ENCODE measurements at regions not wholly inside any gene's neighbourhood (a gene's known extent, or its start where the extent isn't known, plus 50 kb on each side); places are given as distances from the start of the nearest gene placed in this dataset.

DNA sequence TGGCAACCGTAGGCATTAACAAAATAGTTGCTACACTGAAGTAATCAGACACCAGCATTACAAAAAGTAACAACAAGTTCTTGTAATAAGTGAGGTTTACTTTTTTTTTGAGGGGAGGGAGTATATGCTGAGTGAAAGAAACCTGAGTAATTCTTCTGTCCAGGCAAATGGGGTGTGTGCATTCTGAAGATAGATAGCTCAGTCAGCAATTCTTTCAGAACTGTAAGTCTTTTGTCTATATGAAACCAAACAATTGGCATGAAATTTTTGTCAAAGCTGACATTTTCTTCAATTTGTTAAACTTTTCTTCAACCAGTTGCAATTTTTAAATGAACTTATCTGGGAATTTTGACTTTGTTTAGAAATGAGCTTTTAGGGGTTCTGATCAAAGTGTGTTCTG, 208.1 kb upstream of the THSD7B start:
- DNase-seq (ENCODE audit: low spot score), result no peak

DNA sequence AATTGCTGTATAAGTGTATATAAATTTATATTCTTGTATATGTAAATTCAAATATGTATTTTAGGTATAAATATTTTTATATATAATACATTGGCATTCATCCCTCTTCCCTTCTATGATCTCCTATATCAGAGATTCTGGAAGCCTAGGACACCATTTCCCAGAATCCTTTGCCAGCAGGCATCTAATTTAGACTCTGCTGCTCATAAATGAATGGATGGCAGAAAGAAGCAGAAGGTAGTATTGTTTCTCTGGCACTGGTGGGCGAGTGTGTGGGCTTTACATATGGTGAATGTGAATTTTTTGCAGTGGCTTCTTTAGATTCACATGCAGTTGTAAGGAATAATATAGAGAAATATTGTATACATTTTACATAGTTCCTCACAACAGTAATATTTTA, 215.2 kb upstream of the THSD7B start:
- DNase-seq (ENCODE audit: low spot score), result no peak

DNA sequence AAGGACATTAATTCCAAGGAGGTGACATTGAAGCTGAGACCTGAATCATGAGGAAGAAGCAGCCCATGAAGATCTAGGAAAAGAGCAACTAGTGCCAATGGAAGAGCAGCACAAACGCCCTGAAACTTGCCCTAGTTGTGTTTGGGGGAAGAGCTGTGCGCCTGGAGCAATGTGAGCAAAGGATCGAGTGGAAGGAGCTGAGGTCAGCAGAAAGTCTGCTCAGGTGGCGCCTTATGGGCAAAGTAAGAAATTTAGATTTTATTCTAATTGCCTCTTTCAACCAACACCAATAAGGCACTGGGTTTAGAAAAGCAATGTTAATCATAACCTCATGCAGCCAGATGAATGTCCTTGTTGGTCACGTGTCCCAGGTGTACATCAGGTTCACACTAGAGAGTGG, 226.0 kb upstream of the THSD7B start:
- DNase-seq (ENCODE audit: low spot score), result no peak

DNA sequence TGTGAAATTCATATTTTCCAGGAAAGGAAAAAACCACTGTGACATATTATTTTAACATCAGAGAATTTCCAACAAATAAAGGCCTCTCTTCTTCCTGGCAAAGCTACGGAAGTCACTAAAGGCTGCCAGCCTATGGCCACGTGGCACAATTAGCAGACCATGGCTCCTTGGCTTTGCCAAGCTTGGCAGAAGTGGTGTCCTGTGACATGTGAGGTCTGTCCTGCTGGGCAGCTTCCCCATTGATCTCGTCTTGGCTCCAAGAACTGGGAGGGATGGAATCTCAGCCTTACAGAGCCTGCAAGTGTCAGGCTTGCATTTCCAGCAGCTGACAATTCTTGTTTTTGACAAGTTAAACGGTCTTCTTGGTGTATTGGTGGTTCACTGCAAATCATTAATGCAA, 226.9 kb upstream of the THSD7B start:
- no peak for DNase-seq (ENCODE audit: low spot score)

DNA sequence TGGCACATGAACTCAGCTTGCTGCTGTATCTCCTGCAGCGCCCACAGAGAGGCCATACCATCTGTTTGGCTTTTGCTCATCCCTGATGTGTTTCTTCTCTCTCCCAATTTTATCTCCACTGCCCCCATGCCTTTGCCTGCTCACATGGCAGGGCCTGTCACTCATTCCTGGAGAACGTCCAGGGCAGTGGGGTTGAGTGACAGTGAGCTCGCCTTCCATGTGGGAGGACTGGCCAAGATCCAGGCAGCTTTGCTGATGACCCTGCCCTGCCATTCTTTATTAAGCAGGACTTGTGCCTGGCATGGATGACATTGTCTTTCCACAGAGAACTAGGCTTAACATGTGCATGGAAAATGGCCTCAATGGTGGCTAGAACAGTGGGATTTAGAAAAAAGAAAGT, 230.5 kb upstream of the THSD7B start:
- no peak for DNase-seq (ENCODE audit: low spot score)

DNA sequence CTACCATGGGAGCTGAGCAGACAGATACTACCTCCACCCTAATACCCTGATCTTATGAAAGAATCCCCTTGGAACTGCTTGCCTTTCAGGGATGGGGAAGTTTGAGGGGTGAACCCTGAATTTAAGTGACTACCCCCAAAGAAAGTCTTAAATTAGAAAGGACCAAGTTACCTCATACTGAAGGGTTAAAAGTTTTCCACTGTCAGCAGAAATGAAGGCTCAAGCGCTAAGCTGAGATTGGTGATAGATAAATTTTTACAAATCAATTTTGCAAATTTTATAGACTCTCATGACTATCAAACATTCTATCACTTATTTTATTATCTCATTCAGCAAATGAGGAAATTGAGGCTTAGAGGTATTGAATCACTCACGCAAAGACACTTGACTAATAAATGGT, 233.2 kb upstream of the THSD7B start:
- DNase-seq (ENCODE audit: low spot score), result no peak

DNA sequence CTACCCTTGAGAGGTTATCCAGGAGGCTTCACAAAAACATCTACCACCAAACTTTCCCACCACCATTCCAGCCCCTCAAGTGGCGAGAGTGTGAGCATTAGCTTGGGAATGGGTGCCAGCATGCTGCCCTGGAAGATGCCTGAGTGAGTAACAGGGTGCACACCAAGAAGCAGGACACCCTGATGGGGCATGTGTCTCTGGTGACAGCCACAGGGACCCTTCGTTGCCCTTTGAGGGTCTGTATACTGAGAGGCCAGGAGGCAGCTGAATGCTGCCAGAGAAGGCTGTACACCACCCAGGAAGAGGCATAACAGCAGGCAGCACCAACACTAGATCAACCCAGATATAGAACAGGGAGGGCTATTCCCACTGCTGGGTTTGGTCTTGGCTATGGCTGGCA, 233.6 kb upstream of the THSD7B start:
- no peak for DNase-seq (ENCODE audit: low spot score)

DNA sequence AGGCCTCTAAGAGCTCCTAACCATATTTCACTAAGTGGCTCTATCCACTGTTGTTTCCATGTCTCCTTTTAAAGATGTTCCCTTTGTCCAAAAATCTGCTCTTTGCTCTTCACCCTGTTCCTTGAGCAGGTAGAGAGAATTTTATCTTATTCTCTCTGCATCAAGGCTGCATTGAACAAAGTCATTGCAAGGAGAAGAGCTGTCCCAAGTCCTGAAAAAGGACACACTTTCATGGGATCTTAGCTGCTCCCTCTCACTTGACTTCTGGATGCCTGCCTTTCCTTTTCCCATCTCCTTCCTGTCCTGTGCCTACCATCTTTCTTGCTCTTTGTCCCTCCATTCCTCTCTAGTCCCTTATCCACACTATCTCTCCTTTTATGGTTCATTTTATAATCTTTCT, 235.2 kb upstream of the THSD7B start:
- DNase-seq (ENCODE audit: low spot score), result no peak

DNA sequence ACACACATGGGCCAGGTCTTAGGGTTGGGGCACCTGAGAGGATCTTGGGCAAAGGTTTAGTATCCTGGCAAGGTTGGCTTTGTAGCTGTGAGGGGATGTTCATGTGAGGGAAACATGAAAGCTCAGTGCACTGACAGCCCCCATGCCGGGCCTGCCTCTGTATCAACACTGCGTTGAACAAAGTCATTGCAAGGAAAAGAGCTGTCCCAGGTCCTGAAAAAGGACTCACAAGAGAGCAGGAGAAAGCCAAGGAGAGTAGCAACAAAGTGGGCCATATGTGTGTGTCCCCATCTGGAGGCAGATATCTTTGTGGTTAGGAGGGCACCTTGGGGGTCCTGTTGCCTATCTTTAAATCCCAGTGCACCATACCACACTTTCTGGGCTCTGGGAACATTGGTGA, 237.8 kb upstream of the THSD7B start:
- no peak for DNase-seq (ENCODE audit: low spot score)

DNA sequence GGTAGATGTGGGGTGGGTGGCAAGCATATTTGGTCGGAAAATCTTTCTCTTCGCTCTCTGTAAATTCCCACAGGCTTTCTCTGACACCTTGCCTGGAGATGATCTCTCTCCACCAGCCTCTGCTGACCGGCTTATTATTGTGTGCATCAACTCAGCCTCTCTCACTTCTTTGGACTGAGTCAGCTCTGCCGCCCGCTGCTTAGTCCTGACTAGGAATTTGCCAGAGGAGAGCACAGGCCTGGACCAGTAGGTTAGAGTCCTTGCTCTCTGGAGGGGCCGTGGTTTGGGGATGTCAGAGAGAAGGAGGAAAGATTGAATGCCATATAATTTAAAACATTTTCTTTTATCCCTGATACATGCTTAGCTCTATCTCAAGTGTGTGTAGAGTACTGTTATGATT, 242.6 kb upstream of the THSD7B start:
- no peak for DNase-seq (ENCODE audit: low spot score)

DNA sequence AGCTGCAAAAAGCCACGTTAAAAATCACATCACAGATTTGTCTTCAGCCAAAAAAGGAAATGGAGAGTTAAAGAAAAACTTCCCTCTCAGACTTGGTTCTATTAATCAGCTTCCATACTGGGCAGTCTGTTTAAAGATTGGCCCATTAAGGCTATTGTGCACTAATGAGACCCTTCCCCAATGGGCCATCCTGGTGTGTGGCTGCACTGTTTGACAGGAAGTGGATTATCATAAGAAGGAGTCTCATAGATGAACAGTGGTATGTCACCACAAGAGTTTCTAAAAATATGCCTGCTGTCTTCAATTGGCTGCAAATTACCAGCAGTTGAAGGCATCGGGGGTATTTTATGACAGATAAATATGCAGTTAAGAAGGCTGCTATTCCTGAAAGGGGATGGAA, 247.6 kb upstream of the THSD7B start:
- DNase-seq (ENCODE audit: low spot score), result no peak

DNA sequence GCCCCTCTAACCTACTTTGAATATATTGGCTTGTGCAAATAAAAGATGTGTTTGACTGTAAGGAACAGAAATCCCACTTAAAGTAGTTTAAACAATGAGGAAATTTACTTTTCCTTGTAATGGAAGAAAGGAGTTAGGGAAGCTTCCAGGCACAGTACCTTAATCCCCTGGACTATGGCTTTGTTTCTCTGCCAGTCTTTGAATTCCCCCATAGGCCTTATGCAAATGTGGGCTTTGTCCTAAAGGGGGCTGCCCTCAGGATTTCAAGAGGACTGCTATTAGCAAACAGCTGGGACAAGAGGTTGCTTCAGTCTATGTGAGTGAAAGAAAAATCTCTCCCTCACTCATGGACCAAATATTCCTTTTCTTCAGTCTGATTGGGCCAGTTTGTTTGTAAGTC, 255.1 kb upstream of the THSD7B start:
- no peak for DNase-seq (ENCODE audit: low spot score)

DNA sequence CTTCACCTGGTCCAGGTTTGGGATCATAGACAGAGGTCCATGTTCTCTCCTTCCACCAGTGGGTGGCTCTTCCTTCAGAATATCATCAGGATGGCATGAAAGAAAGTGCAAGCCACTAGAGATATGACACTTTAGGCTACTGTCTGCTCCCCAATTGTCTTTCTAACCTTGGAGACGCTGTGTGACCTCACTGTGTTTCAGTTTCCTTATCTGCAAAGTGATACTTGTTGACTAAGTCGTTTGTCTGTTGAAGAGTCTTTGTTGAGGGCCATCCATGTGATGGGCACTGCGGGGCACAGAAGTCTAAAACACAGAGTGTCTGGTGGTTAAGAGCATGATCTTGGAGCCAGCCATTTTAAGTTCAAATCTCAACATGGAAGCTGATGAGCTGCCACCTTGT, 259.9 kb upstream of the THSD7B start:
- no peak for DNase-seq (ENCODE audit: low spot score)

DNA sequence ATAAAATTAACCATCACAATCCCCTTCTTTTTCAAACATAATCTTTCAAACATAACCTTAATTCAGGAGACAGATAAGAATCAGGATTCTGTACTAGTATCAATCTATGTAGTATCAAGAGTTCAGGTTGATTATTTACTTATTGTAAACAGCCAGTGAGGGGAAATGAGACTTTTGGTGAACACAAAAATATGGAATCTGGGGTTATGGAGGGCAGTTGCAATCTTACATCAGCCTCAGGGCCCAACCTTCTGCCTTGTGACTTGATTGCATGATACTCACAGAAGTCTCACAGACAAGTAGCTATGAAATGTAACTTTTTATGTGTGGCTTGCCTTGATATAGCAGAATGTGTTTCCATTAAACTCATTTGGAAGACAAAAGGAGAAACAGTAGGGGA, 262.7 kb upstream of the THSD7B start:
- DNase-seq (ENCODE audit: low spot score), result no peak

DNA sequence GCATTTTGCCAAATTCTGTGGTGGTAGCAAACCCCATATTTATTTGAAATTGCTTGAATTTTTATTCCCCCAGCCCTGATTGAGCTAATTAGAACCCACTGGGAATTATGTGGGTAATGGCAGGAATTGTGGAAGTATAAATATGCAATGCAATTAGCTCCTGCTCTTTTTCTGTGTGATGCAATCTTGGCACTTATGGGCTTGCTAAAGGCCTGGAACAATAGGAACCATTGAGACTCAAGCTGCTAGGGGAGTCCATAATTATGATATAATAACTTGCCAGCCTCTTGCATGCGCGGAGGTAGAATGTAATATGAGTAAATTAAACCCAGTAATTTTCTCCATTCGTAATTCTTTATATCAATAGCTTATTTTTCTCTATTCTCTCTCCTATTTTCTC, 267.6 kb upstream of the THSD7B start:
- no peak for DNase-seq (ENCODE audit: low spot score)

DNA sequence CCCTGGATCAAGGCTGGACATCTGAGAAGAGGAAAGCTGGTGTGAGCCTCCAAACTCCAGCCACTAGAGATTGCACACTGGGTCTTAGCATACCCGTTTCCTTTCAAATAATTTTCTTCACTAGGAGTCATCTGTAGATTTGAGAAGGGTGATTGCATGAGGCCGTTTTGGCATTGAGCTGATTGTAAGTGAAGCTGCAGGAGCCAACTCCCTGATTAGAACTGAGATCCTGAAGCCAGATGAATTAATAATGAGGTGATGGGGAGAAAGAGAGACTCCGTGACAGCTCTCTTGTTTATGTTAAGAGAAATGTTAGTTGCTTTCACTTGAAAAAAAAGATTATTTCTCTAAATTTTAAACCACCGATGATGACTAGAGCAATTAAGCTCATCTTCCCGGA, 268.4 kb upstream of the THSD7B start:
- no peak for DNase-seq (ENCODE audit: low spot score)

DNA sequence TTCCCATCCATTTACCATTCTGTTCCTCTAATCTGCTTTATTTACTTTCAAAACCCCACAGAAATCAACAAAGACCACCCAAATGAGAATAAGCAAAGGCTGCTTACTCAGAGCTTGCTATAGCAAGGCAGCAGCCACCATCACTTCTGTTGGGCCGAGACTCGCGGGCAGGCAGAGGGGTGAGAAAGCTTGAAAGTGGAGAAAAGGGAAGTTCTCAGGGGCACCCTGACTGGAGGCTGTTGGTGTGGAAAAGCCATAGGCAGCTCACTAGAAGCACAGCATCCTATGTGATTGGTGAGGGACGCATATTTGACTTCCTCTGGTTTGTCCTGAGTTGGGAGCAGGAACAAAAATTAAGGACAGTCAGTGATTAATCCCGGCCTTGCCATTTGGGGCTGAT, 269.7 kb upstream of the THSD7B start:
- no peak for DNase-seq (ENCODE audit: low spot score)

DNA sequence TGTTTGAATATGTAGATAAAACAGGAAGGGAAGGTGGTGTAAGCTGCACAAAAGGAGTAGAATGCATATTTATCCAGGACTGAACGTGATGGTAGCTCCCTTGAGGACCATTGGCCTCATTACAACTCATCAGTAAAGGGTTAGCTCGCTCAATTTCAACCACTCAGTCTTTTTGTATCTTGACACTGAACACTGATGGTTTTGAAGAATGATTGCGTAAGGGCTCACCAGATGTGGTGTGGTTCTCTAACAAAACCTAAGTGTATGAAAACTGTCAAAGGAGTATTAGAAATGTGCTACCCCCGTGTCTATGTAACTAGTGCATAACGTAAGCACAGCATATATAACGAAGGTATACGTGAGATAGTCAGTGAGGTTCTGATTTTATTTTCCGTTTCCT, 272.4 kb upstream of the THSD7B start:
- DNase-seq (ENCODE audit: low spot score), result no peak

DNA sequence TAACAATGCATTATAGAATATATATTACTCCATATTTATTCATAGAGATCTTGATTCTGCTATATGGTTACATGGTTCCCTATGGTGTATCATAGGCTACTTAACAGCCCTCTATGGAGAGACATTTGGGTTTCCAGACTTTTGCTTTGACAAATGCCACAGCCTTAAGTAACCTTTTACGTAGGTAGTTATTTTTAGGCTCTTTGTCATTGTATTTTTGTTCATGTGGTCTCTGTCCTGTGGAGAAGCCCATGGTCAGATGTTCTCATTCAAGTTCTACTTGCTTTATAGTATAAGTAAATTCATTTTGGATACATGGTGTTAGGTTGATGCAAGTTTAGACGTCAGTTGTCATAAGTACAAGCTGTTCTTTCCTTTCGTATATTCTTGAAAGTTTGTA, 275.2 kb upstream of the THSD7B start:
- no peak for DNase-seq (ENCODE audit: low spot score)

DNA sequence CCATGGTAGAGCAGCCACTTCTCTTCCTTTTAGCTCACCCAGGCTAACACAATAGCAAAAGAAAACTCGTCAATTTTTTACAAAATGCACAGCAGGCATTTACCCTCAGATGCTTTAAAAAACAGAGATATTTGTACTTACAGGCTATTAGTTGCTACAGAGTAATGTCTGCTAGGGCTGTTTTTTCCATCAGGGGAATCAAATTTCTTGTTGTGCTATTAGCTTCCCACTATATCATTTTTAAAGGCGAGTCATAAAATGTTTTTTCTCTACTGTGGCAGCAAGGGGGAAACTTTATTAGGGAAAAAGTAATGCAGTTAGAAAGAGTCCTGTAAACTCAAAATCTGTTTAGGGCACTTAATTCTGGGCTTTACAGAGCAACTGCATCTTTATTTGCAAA, 277.9 kb upstream of the THSD7B start:
- no peak for DNase-seq (ENCODE audit: low spot score)

DNA sequence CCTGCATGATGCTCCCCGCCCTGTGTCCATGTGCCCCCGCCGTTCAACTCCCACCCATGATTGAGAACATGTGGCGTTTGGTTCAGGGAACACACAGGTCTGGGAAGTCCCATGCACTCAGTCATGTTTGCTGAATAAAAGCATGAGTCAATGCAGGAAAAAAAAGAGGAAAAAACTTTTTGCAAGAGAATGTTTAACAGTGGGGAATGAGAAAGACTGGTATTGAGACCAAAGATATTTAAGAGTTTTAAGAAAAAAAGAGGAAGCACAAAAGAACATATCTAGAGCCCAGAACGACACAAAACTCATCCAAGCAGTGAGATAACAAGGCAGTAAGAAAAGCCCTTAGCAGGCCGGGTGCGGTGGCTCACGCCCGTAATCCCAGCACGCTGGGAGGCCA, 279.2 kb upstream of the THSD7B start:
- DNase-seq (ENCODE audit: low spot score), result no peak

DNA sequence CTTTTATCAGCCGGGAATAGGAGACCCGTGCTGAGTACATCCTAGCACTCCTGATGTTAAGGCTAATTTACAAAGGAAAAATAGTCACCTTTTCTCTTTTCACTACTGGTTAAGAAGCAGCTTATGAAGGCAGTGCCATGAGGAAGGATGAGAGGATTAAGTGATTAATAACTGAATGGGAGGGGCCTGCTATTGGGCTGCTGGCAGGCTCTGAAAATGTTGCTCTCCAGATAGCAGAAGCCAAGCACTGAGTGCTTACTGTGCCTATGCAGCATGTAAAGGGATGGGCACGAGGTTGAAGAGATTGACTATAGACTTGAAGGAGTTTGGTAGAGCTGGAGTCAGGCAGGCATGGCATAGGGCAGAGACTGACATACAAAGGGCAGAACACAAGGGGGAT, 282.4 kb upstream of the THSD7B start:
- DNase-seq (ENCODE audit: low spot score), result no peak

DNA sequence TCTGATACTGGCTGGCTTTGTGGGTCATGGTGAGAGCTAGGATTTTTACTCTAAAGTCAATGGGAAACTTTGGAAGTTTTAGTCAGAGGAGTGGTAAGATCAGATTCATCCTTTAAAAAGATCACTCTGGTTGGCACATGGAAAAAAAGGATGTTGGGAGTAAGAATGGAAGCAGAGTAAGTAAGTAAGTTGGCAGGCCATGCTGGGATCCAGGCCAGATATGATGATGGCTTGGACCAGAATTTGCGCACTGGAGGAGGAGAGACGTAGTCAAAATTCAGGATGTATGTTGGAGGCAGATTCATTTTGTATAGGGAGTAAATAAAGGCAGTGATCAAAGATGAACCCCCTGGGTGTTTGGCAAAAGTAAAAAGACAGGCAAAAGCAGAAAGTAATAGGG, 283.3 kb upstream of the THSD7B start:
- no peak for DNase-seq (ENCODE audit: low spot score)

DNA sequence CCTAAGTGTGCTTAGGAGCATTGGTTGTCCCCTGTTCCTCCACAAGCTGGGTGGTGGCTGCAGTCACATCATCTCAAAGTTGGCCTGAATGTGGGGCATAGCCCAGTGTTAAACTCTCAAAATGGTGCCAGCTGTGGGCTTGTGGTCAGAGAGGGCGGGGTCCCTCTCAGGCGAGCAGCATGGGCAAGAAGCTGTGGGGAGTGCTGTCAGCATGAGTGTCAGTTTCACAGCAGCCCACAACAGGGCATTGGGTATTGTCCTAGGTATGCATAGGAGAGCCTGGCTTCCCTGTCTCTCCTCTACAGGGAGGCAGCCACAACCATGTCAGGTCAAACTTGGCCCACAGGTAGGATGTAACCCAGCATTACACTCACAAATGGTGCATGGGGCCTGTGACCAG, 285.6 kb upstream of the THSD7B start:
- DNase-seq (ENCODE audit: low spot score), result no peak

DNA sequence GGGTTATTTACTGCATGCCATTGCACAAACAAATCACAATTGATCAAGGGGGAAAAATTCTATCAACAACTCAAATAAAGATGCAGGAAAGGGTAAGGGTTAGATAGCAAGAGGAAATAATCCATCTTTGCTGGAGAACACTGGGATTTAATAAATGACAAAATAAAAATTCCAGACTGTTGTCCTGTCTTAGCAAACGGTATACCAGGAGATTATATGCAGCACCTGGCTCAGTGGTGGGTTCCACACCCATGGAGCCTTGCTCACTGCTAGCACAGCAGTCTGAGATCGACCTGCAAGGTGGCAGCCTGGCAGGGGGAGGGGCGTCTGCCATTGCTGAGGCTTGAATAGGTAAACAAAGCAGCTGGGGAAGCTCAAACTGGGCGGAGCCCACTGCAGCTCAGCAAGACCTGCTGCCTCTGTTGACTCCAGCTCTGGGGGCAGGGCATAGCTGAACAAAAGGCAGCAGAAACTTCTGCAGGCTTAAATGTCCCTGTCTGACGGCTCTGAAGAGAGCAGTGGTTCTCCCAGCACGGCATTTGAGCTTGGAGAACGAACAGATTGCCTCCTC, 296.5 kb upstream of the THSD7B start:
- no peak for DNase-seq (ENCODE audit: low spot score)

All from hematopoietic multipotent progenitor cell treated with erythropoietin and hydrocortisone succinate and interleukin-3 and kit ligand, for 15 days (in vitro differentiated cells).